Adrenal gland (tissue), 5 donors: ENCODE measurements at regions not wholly inside any gene's neighbourhood (a gene's known extent, or its start where the extent isn't known, plus 50 kb on each side); places are given as distances from the start of the nearest gene placed in this dataset.

Experiments
- POLR2A ChIP-seq, 2 donors: fragments of 450-650 bp; IDR thresholded peaks; one replicate each; pipeline ENCODE4 v1.6.1; 2017; ENCODE audit warnings: antibody characterized with exemption in 2 of 2, mild to moderate bottlenecking in 2 of 2, moderate library complexity in 1 of 2
- TF ChIP-seq, protein P1 (sequence below), 6 experiments: fragments of 450-650 bp in 4 of 6; fragments of 200-600 bp in 2 of 6; sonication (generic) in 1 of 6; IDR thresholded peaks; 1 replicate in 5 of 6; 2 replicates in 1 of 6; pipeline versions ENCODE4 v1.5.1 to v1.8.0; 2016 to 2021; ENCODE audit warnings: antibody characterized with exemption in 6 of 6, mild to moderate bottlenecking in 2 of 6, moderate library complexity in 1 of 6
- donor health status: DM: no; HTN: no; CAD: no.

DNA sequence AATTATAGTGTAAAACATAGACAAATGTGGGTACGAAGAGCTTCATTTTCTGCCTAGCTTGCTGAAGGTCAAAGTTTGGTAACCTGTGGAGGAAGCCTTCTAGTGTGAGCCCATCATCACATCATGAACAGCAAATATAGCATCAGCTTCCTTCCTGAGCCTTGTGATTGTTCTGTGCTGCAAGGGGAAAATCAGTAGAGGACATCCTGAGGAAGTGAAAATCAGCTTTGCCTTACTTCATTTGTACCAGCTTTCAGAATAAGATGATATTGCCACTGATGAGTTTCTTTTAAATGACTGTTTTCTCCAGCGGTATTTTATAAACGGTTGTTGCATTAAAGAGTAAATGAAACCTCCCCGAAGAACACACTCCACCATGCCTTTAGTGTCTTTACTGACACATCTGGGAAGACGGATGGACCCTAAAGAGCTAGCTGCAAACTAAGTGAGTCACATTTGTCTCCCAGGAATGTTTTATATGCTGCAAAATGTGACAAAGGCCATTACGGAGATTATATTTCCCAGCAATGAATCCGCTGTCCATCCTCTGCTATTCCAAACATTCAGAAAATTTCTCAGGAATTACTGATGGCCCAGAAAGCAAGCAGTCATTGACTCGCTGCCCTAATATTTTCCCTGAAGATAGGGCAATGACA is 1272.8 kb downstream of the SUCLG1 start:
- TF ChIP-seq POLR2A (IDR thresholded peaks at IDR 0.05) = no peak
- TF ChIP-seq, protein P1, sequence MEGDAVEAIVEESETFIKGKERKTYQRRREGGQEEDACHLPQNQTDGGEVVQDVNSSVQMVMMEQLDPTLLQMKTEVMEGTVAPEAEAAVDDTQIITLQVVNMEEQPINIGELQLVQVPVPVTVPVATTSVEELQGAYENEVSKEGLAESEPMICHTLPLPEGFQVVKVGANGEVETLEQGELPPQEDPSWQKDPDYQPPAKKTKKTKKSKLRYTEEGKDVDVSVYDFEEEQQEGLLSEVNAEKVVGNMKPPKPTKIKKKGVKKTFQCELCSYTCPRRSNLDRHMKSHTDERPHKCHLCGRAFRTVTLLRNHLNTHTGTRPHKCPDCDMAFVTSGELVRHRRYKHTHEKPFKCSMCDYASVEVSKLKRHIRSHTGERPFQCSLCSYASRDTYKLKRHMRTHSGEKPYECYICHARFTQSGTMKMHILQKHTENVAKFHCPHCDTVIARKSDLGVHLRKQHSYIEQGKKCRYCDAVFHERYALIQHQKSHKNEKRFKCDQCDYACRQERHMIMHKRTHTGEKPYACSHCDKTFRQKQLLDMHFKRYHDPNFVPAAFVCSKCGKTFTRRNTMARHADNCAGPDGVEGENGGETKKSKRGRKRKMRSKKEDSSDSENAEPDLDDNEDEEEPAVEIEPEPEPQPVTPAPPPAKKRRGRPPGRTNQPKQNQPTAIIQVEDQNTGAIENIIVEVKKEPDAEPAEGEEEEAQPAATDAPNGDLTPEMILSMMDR (IDR thresholded peaks at IDR 0.05) = no peak
